VCaP (cell line): ENCODE measurements at regions not wholly inside any gene's neighbourhood (a gene's known extent, or its start where the extent isn't known, plus 50 kb on each side); places are given as distances from the start of the nearest gene placed in this dataset.
A peak's percentile ranks its signal among the peaks of the same experiment; 100 is the strongest.

ENCODE experiments used
- H3K27ac ChIP-seq: fragments of 450-650 bp; 2 replicates; pipeline ENCODE4 v1.5.1; 2017
- TF ChIP-seq, protein P1 (sequence below): fragments of 450-650 bp; conservative IDR thresholded peaks from 2 replicates; pipeline ENCODE4 v1.5.1; 2017; ENCODE audit warnings: mild to moderate bottlenecking, moderate library complexity

DNA sequence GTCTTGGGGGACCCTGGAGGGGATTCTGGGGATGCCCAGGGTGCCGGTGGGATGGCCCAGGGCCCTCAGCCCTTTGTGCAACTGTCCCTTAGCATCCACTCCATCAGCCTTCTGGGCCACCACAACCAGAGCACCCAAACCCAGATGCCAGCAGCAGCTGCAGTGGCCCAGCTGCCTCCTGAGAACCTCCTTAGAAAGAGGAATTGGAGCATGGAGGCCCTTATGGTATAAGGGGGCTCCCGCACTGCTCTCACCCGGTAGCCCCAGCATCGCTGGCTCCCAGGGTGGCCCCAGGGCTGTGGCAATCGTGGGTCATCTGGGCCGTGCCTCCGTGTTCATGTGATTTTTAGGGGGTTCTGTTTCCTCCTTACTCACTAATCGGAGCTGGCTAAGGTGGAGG lies 463.3 kb downstream of the ICE1 start:
- H3K27ac ChIP-seq: no peak overlapping the region
- TF ChIP-seq, protein P1, sequence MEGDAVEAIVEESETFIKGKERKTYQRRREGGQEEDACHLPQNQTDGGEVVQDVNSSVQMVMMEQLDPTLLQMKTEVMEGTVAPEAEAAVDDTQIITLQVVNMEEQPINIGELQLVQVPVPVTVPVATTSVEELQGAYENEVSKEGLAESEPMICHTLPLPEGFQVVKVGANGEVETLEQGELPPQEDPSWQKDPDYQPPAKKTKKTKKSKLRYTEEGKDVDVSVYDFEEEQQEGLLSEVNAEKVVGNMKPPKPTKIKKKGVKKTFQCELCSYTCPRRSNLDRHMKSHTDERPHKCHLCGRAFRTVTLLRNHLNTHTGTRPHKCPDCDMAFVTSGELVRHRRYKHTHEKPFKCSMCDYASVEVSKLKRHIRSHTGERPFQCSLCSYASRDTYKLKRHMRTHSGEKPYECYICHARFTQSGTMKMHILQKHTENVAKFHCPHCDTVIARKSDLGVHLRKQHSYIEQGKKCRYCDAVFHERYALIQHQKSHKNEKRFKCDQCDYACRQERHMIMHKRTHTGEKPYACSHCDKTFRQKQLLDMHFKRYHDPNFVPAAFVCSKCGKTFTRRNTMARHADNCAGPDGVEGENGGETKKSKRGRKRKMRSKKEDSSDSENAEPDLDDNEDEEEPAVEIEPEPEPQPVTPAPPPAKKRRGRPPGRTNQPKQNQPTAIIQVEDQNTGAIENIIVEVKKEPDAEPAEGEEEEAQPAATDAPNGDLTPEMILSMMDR: no peak

DNA sequence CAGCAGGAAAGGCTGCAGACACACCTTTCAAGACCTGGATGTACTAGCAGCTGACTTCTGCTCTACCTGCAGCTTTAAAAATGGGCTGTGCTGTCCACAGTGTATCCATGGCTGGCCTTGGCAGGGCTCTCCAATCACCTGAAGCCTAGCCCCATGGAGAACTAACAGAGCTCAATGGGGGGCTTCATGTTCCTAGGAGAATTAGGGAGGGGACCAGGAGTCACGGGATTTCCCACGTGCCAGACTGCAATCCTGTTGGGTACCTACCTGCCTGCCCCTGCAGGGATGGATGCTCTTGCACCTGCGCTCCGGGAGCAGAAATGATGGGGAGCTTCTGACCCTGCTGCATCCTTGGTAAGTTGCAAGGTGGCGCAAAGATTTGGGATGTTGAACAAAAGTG lies 462.1 kb downstream of the ICE1 start:
- H3K27ac ChIP-seq: no peak overlapping the region
- TF ChIP-seq, protein P1: no peak

DNA sequence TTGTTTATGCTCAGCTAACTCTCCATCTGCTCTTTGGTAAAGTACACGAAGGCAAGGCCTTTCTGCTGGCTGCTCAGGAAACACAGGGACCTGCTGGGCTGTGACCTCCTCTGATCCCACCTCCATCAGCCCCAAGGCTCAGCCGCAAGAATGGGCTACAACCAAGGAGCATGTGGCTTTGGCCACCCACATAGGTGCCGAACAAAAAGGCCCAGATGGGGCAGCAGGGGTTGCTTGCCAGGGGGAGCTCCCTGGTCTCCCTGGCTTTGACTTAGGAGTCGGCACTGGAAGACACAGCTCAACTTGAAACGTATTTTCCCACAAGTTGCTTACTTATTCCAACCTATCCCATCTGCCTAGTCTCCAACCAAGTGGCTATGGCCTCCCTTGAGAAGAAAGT lies 461.1 kb downstream of the ICE1 start:
- no peak overlapping the region for H3K27ac ChIP-seq
- TF ChIP-seq, protein P1: no peak

DNA sequence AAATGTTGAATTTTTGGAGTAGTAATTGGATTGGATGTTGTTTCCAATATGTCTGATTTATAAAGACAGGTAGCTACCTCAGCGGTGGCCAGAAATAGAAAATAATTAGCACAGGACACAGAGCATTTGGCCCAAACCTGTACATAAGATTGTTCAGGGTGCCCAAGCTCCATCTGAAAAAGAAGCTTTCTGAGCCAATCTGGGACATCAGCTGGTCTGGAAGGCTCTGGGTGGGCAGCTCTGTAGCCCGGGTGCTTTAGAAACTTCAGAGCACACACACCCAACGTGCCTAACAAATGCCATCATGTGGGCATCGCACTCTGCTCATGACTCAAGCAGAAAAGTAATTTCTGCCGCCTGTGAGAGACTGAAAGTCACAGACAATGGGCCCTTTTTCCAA lies 460.7 kb downstream of the ICE1 start:
- H3K27ac ChIP-seq: no peak overlapping the region
- TF ChIP-seq, protein P1: no peak

DNA sequence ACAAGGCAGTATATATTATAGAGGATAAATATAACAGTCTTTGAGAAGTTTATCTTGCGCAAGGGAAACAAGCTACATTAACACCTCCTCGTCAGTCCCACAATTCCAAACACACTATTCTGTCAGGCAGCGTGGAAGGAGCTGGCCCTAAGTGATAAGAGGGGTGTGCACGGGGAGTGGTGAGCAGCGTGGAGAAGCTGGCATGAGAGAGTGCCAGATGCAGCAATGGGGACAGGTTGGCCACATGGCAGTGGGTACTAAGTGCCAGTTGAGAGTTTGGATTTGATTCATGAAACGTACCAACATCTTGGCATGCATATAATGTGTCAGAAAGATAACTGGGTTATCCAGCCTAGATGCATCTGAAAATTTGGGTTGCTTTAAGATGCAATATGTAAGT lies 460.2 kb downstream of the ICE1 start:
- no peak overlapping the region for H3K27ac ChIP-seq
- TF ChIP-seq, protein P1: no peak

DNA sequence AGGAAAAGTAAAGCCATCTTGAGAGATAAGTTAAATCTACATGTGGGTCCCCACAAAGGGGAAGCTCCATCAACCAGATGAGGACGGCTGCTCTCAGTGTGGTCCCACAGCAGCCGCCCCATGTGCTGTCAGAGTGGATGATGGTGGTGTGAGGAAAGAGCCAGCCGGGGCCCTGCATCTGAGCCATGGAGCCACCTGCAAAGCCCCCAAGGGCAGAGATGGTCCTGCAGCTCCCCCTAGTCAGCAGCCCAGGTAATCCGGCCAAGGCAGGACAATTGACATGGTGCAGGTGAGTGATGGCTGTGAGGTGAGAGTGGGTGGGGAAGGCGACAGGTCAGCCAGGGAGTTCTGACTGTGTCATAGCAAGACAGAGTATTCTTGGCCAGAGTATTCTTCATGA lies 458.8 kb downstream of the ICE1 start:
- no peak overlapping the region for H3K27ac ChIP-seq
- TF ChIP-seq, protein P1: peak; percentile 69

DNA sequence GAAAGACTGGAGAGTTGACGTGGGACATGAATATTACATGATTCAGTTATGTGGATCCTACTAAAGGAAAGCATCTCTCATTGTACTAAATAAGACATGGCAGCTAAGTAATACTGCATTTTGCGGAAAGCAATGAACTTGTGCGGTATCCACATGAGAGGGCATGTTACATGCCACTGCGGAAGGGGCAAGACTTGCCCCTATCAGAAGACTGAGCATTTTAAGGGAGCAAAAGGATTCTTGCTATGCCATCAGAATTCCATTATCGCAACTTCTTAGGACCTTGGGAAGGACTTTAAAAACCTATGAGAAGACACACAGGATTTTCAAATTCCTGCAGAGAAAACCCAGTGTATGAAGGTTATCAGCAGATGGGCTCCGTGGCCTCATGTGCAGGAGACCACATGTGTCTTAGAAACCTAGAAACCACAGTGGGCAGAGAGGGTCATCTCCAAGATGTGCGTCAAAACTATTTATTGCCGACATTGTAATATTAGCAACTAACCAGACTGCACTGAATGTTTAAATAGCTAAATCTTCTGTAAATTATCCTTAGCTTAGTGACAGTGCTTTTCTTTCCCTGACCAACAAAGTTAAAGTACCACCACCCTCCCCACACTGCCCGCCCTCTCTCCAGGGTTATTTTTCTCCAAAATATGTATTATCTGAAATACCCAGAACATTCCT lies 457.7 kb downstream of the ICE1 start:
- no peak overlapping the region for H3K27ac ChIP-seq
- TF ChIP-seq, protein P1: no peak
